Activated CD4-positive, alpha-beta T cell treated with anti-CD3 and anti-CD28 coated beads for 4 hours (primary cell): ENCODE measurements at regions not wholly inside any gene's neighbourhood (a gene's known extent, or its start where the extent isn't known, plus 50 kb on each side); places are given as distances from the start of the nearest gene placed in this dataset.

Source experiments
- DNase-seq, 2 donors: peaks; one replicate each; pipeline ENCODE4 v3.0.0-alpha.2; 2020

- no peak for DNase-seq
Observed at GRCh38 chr17:77670173-77670572, 288.3 kb upstream of the TNRC6C start.

GRCh38 chr17:77674358-77674757, 284.1 kb upstream of the TNRC6C start:
- DNase-seq, result no peak

- no peak for DNase-seq
Observed at GRCh38 chr17:77675411-77675810, 283.1 kb upstream of the TNRC6C start.

- no peak for DNase-seq
Observed at GRCh38 chr17:77675816-77676215, 282.7 kb upstream of the TNRC6C start.

GRCh38 chr17:77676237-77676661, 282.3 kb upstream of the TNRC6C start:
- no peak for DNase-seq

GRCh38 chr17:77677211-77677610, 281.3 kb upstream of the TNRC6C start:
- DNase-seq, result no peak

GRCh38 chr17:77677630-77678029, 280.9 kb upstream of the TNRC6C start:
- DNase-seq, result no peak

- no peak for DNase-seq
Observed at GRCh38 chr17:77679589-77679988, 278.9 kb upstream of the TNRC6C start.

- no peak for DNase-seq
Observed at GRCh38 chr17:77681861-77682260, 276.6 kb upstream of the TNRC6C start.

- no peak for DNase-seq
Observed at GRCh38 chr17:77684803-77685798, 273.4 kb upstream of the TNRC6C start.

- DNase-seq, result no peak
Observed at GRCh38 chr17:77685881-77686486, 272.5 kb upstream of the TNRC6C start.

GRCh38 chr17:77686903-77687302, 271.6 kb upstream of the TNRC6C start:
- no peak for DNase-seq

GRCh38 chr17:77687417-77687816, 271.1 kb upstream of the TNRC6C start:
- DNase-seq, result no peak

GRCh38 chr17:77687921-77688320, 270.6 kb upstream of the TNRC6C start:
- DNase-seq, result no peak

GRCh38 chr17:77688369-77688768, 270.1 kb upstream of the TNRC6C start:
- no peak for DNase-seq

- DNase-seq, result no peak
Observed at GRCh38 chr17:77690271-77691161, 268.0 kb upstream of the TNRC6C start.

GRCh38 chr17:77691216-77692085, 267.1 kb upstream of the TNRC6C start:
- DNase-seq, result no peak

GRCh38 chr17:77692571-77693161, 265.8 kb upstream of the TNRC6C start:
- no peak for DNase-seq

- DNase-seq, result no peak
Observed at GRCh38 chr17:77693301-77693700, 265.2 kb upstream of the TNRC6C start.

GRCh38 chr17:77693776-77694175, 264.7 kb upstream of the TNRC6C start:
- DNase-seq, result no peak
